ENCODE measurements at regions not wholly inside any gene's neighbourhood (a gene's known extent, or its start where the extent isn't known, plus 50 kb on each side); places are given as distances from the start of the nearest gene placed in this dataset.
A peak's percentile ranks its signal among the peaks of the same experiment; 100 is the strongest.

- no peak for TF ChIP-seq ELK1 (IDR thresholded peaks at IDR 0.05; ENCODE audit: borderline replicate concordance, low read depth, low read length)
- peak; percentile 1; the same call in 1 of the 2 replicates for TF ChIP-seq CTCF (conservative IDR thresholded peaks at IDR 0.05; ENCODE audit: low read depth, low read length)
- no peak for TF ChIP-seq RCOR1 (IDR thresholded peaks at IDR 0.05; ENCODE audit: insufficient replicate concordance, low read length)
Measured at GRCh38 chrX:51395810-51396728, 63.4 kb downstream of the NUDT10 start.
